ENCODE measurements at regions not wholly inside any gene's neighbourhood (a gene's known extent, or its start where the extent isn't known, plus 50 kb on each side); places are given as distances from the start of the nearest gene placed in this dataset.

DNA sequence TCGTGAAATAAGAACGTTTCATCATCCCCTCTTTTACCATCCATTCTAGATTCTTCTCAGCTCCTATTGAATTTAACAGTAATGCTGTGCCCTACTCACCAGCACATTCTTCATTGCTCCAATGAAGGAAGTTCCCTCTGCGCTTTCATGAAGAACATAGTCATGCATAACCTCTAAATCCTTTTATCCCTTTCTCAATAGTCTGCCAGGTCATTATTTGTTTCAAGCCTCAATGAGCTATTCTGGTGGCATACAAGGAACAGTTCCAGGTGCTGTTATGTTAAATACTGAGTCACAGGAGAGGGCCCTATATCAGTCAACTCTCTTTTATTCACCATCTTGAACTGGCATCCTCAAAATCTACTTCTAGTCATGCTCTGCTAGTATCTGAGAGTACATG lies 381.0 kb downstream of the GPATCH2 start:
- Histone ChIP-seq H3K4me3 (ENCODE audit: low read length, poor library complexity, severe bottlenecking) (no peak overlapping the region), H3K4me1 (ENCODE audit: insufficient read depth, low read length, poor library complexity, severe bottlenecking) (no peaks in the 10 kb centered on the region), H3K27me3 (ENCODE audit: insufficient read depth, low read length, poor library complexity, severe bottlenecking) (no peaks in the 10 kb centered on the region), H3K9me3 (ENCODE audit: insufficient read depth, low read depth, low read length) (no peaks in the 10 kb centered on the region), H4K20me1 (ENCODE audit: insufficient read depth, low read length, poor library complexity, severe bottlenecking) (no peaks in the 10 kb centered on the region), H3F3A (ENCODE audit: low read depth) (no peaks in the 10 kb centered on the region), H3K9me2 (replicated peaks; ENCODE audit: low read depth, low read length) (no peaks in the 10 kb centered on the region), H2AFZ (ENCODE audit: low read length) (no peak overlapping the region), H3K36me3 (ENCODE audit: insufficient read depth, low read length) (no peaks in the 10 kb centered on the region), H3K79me2 (ENCODE audit: insufficient read depth, low read length) (no peaks in the 10 kb centered on the region), H3K4me2 (ENCODE audit: low read depth, low read length, poor library complexity, severe bottlenecking) (no peak overlapping the region), H3K9ac (ENCODE audit: low read depth, low read length, poor library complexity, severe bottlenecking) (no peak overlapping the region)
- TF ChIP-seq, protein P1, sequence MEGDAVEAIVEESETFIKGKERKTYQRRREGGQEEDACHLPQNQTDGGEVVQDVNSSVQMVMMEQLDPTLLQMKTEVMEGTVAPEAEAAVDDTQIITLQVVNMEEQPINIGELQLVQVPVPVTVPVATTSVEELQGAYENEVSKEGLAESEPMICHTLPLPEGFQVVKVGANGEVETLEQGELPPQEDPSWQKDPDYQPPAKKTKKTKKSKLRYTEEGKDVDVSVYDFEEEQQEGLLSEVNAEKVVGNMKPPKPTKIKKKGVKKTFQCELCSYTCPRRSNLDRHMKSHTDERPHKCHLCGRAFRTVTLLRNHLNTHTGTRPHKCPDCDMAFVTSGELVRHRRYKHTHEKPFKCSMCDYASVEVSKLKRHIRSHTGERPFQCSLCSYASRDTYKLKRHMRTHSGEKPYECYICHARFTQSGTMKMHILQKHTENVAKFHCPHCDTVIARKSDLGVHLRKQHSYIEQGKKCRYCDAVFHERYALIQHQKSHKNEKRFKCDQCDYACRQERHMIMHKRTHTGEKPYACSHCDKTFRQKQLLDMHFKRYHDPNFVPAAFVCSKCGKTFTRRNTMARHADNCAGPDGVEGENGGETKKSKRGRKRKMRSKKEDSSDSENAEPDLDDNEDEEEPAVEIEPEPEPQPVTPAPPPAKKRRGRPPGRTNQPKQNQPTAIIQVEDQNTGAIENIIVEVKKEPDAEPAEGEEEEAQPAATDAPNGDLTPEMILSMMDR (conservative IDR thresholded peaks at IDR 0.05; ENCODE audit: low read length): no peak
- no peak for TF ChIP-seq EZH2phosphoT487 (IDR thresholded peaks at IDR 0.05; ENCODE audit: borderline replicate concordance)

DNA sequence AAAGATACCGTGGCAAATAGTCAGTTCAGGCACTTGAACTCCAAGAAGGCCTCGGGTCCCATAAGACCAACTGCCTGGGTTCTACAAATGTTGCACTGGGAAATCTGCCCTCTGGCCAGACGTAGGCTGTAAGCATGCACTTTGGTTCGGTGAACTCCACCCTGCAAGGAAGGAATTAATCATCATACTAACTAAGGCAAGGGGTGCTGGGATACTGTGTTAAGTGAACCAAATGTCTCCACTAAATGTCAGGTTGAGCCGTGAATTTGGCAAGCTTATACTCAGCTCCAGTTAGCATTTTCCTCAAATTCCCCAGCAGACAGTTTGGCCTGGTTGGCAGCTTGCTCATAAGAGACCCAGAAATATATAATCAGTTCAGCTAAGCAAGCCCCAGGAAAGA lies 385.9 kb downstream of the GPATCH2 start:
- no peaks in the 10 kb centered on the region for H3K27me3 ChIP-seq (ENCODE audit: insufficient read depth, low read length, poor library complexity, severe bottlenecking)
- no peaks in the 10 kb centered on the region for H3F3A ChIP-seq (ENCODE audit: low read depth)
- TF ChIP-seq EZH2phosphoT487 (IDR thresholded peaks at IDR 0.05; ENCODE audit: borderline replicate concordance): no peak
- TF ChIP-seq, protein P1 (conservative IDR thresholded peaks at IDR 0.05; ENCODE audit: low read length): no peak
- H3K4me3 ChIP-seq (ENCODE audit: low read length, poor library complexity, severe bottlenecking): no peak overlapping the region
- H4K20me1 ChIP-seq (ENCODE audit: insufficient read depth, low read length, poor library complexity, severe bottlenecking): no peaks in the 10 kb centered on the region
- no peaks in the 10 kb centered on the region for H3K9me2 ChIP-seq (replicated peaks; ENCODE audit: low read depth, low read length)
- no peaks in the 10 kb centered on the region for H3K4me1 ChIP-seq (ENCODE audit: insufficient read depth, low read length, poor library complexity, severe bottlenecking)
- no peak overlapping the region for H2AFZ ChIP-seq (ENCODE audit: low read length)
- no peak overlapping the region for H3K9ac ChIP-seq (ENCODE audit: low read depth, low read length, poor library complexity, severe bottlenecking)
- H3K36me3 ChIP-seq (ENCODE audit: insufficient read depth, low read length): no peaks in the 10 kb centered on the region
- H3K4me2 ChIP-seq (ENCODE audit: low read depth, low read length, poor library complexity, severe bottlenecking): no peak overlapping the region
- H3K9me3 ChIP-seq (ENCODE audit: insufficient read depth, low read depth, low read length): no peaks in the 10 kb centered on the region; the same call in 1 of the 2 replicates
- H3K79me2 ChIP-seq (ENCODE audit: insufficient read depth, low read length): no peaks in the 10 kb centered on the region

DNA sequence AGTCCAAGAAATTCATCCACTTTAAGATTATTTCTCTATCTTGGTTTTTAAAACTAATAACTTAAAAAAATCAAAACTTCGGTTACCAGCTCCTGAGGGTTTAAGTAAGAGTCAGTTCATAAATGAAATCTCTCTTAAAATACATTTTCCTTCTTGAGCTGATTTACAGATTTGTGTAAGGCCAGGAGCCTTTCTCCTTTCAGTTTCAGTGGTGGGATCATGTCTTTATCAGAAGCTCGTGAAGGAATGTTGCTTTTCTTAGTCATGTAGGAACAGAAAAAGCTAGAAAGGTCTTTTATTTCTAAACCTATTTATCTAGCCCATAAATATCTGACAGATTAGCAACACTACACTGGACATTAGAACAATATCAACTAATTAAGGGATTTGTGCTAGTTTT lies 390.2 kb downstream of the GPATCH2 start:
- Histone ChIP-seq H3K4me2 (ENCODE audit: low read depth, low read length, poor library complexity, severe bottlenecking) (no peak overlapping the region), H3K36me3 (ENCODE audit: insufficient read depth, low read length) (no peaks in the 10 kb centered on the region), H3K9me2 (replicated peaks; ENCODE audit: low read depth, low read length) (no peaks in the 10 kb centered on the region), H3K9ac (ENCODE audit: low read depth, low read length, poor library complexity, severe bottlenecking) (no peak overlapping the region), H3K4me1 (ENCODE audit: insufficient read depth, low read length, poor library complexity, severe bottlenecking) (no peaks in the 10 kb centered on the region), H2AFZ (ENCODE audit: low read length) (no peak overlapping the region), H3F3A (ENCODE audit: low read depth) (no peaks in the 10 kb centered on the region), H3K4me3 (ENCODE audit: low read length, poor library complexity, severe bottlenecking) (no peak overlapping the region), H4K20me1 (ENCODE audit: insufficient read depth, low read length, poor library complexity, severe bottlenecking) (no peaks in the 10 kb centered on the region), H3K9me3 (ENCODE audit: insufficient read depth, low read depth, low read length) (no peaks in the 10 kb centered on the region; the same call in 1 of the 2 replicates), H3K27me3 (ENCODE audit: insufficient read depth, low read length, poor library complexity, severe bottlenecking) (no peaks in the 10 kb centered on the region), H3K79me2 (ENCODE audit: insufficient read depth, low read length) (no peaks in the 10 kb centered on the region)
- no peak for TF ChIP-seq EZH2phosphoT487 (IDR thresholded peaks at IDR 0.05; ENCODE audit: borderline replicate concordance)
- TF ChIP-seq, protein P1 (conservative IDR thresholded peaks at IDR 0.05; ENCODE audit: low read length): no peak

Data from Loucy (cell line).